D721Med (cell line): ENCODE measurements at regions not wholly inside any gene's neighbourhood (a gene's known extent, or its start where the extent isn't known, plus 50 kb on each side); places are given as distances from the start of the nearest gene placed in this dataset.

Experiments used
- DNase-seq: peaks from one replicate; pipeline ENCODE4 v3.0.0; 2011; ENCODE audit warnings: low spot score; ENCODE audit not compliant: insufficient read length
- FAIRE-seq: peaks from 2 replicates; lab custom pipeline; 2011; peaks lifted over from hg19 to GRCh38; lab: Jason Lieb, UNC
- CTCF ChIP-seq: IDR thresholded peaks from 2 replicates; pipeline ENCODE4 v1.5.1; 2012; ENCODE audit warnings: mild to moderate bottlenecking, control low read depth; ENCODE audit not compliant: insufficient read depth; ENCODE audit errors: missing control alignments

DNA sequence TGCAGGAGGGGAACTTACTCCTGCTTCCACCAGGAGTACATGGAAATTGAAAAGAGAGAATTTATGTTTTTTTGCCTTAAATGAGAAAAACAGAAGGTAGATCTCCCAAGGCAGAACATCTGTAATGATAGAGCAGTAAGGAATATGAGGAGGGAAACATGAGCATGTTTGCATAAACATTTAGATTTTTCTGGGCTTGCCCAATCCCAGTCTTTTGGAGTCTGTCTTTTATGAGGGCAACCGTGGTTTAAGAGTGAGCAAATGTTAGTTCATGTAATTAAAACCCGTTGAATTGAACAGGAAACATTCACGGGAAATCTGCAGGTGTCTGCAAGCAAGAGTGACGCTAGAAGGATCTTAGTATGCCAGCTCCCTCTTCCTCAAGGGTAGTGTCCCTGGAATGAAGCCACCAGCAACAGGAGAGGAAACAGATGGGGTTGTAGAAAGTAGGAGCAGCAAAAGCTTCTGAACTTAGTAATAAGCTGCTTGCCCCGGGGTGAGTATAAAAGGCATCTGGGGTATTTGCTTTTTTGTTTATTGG lies 79.3 kb downstream of the ARF6 start:
- no peak for FAIRE-seq
- TF ChIP-seq CTCF = no peak
- no peak for DNase-seq

GRCh38 chr14:49972823-49973222 lies 79.9 kb downstream of the ARF6 start:
- FAIRE-seq (no peak), DNase-seq (no peak)

GRCh38 chr14:49975276-49975675 lies 82.4 kb downstream of the ARF6 start:
- FAIRE-seq = no peak

More at GRCh38 chr14:49972823-49973222, 79.9 kb downstream of the ARF6 start:
- TF ChIP-seq CTCF = no peak

DNA sequence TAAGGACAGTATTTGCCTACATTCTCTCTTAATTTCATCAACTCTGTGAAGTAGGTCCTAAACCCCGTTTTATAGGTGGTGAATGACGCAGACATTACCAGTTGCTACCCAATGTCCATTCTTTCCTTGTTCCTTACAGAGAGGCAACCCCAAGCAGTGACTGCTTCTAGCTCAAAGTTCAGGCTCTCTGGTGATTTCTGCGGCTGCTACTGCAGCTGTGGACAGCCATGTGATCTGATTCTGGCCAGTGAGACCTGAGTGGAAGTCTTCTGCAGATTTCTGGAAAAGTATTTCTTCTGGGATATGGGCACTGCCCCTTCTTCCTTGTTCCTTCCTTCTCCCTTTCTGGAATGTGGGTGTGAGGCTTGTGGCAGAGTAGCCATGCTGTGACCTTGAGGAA lies 82.9 kb downstream of the ARF6 start:
- DNase-seq = no peak
- no peak for TF ChIP-seq CTCF
- FAIRE-seq = no peak

More at GRCh38 chr14:49975276-49975675, 82.4 kb downstream of the ARF6 start:
- no peak for DNase-seq
- TF ChIP-seq CTCF = no peak

- FAIRE-seq (no peak), DNase-seq (no peak)
- no peak for TF ChIP-seq CTCF
Observed at GRCh38 chr14:49977126-49977841, 84.4 kb downstream of the ARF6 start.

DNA sequence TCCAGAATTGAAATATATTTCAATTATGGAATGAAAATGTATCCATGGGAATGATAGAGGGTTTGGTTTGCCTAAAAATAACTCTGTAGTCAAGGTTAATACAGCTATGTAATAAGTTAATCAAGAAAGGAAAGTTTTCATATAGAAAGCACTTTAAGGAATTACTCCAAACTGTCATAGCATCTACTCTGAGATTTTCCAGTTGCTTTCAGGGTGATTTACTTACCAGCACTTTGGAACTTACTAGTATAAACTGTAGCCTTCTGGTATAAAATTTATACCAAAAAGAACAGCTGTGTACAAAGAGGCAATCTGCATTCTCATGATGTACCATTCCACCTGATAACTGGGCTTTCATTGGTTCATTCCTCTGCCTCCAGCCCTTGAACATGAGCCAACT lies 87.1 kb downstream of the ARF6 start:
- no peak for FAIRE-seq
- no peak for TF ChIP-seq CTCF
- DNase-seq = no peak

- DNase-seq = no peak
- no peak for FAIRE-seq
- TF ChIP-seq CTCF = no peak
Observed at GRCh38 chr14:49982082-49982481, 89.2 kb downstream of the ARF6 start.
